Cardiac muscle cell (in vitro differentiated cells and primary cell): ENCODE measurements at regions not wholly inside any gene's neighbourhood (a gene's known extent, or its start where the extent isn't known, plus 50 kb on each side); places are given as distances from the start of the nearest gene placed in this dataset.
A peak's percentile ranks its signal among the peaks of the same experiment; 100 is the strongest.

Source experiments
- DNase-seq, 2 donors: peaks; one replicate each; pipeline versions ENCODE4 v3.0.0 to v3.0.0-alpha.2; 2010 to 2017; ENCODE audit warnings: low read depth in 1 of 2, low spot score in 1 of 2
- H3K27ac ChIP-seq: fragments of 200-600 bp; sonication (generic); 2 replicates; pipeline ENCODE4 v1.5.1; 2016
- H3K27me3 ChIP-seq: fragments of 200-600 bp; sonication (generic); 2 replicates; pipeline ENCODE4 v1.6.0; 2016; ENCODE audit warnings: control low read depth
- H3K36me3 ChIP-seq: fragments of 200-600 bp; sonication (generic); 2 replicates; pipeline ENCODE4 v1.5.1; 2016; ENCODE audit warnings: control low read depth
- H3K4me1 ChIP-seq: fragments of 200-600 bp; sonication (generic); 2 replicates; pipeline ENCODE4 v1.8.1; 2017; ENCODE audit warnings: low read depth, mild to moderate bottlenecking, mixed run types
- H3K4me3 ChIP-seq: fragments of 200-600 bp; sonication (generic); 2 replicates; pipeline ENCODE4 v1.5.1; 2016; ENCODE audit warnings: mild to moderate bottlenecking
- H3K9me3 ChIP-seq: fragments of 200-600 bp; sonication (generic); 2 replicates; pipeline ENCODE4 v1.5.1; 2017; ENCODE audit warnings: low read depth, mild to moderate bottlenecking, control low read depth
- TF ChIP-seq, protein P1 (sequence below): IDR thresholded peaks from 2 replicates; pipeline ENCODE4 v1.5.1; 2012; ENCODE audit warnings: low read depth, mild to moderate bottlenecking, low read length

DNA sequence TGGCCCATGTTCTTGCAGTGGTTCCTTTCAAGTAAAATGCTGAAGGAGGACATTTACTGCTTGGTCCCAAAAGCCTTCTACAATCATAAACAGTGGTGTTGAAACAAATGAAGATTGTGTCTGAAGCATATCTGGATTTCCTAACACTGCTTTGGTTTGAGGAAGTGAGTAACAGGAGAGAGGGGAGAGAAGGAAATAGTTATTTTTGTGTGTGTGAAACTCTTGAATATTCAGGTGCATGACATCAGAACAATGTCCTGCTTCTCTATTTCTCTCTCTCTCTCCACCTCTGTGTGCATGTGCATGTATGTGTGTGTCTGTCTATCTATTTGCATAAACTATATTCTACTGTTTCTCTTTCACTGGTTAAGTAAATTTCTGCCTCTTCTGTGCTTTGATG, 61.4 kb upstream of the TNFSF18 start:
- TF ChIP-seq, protein P1, sequence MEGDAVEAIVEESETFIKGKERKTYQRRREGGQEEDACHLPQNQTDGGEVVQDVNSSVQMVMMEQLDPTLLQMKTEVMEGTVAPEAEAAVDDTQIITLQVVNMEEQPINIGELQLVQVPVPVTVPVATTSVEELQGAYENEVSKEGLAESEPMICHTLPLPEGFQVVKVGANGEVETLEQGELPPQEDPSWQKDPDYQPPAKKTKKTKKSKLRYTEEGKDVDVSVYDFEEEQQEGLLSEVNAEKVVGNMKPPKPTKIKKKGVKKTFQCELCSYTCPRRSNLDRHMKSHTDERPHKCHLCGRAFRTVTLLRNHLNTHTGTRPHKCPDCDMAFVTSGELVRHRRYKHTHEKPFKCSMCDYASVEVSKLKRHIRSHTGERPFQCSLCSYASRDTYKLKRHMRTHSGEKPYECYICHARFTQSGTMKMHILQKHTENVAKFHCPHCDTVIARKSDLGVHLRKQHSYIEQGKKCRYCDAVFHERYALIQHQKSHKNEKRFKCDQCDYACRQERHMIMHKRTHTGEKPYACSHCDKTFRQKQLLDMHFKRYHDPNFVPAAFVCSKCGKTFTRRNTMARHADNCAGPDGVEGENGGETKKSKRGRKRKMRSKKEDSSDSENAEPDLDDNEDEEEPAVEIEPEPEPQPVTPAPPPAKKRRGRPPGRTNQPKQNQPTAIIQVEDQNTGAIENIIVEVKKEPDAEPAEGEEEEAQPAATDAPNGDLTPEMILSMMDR, result no peak
- Histone ChIP-seq H3K4me3 (no peak overlapping the region), H3K36me3 (no peaks in the 10 kb centered on the region), H3K9me3 (no peaks in the 10 kb centered on the region), H3K27ac (no peak overlapping the region), H3K27me3 (no peaks in the 10 kb centered on the region), H3K4me1 (no peaks in the 10 kb centered on the region)
- peak in 1 of 2 donors; percentile 71 for DNase-seq

DNA sequence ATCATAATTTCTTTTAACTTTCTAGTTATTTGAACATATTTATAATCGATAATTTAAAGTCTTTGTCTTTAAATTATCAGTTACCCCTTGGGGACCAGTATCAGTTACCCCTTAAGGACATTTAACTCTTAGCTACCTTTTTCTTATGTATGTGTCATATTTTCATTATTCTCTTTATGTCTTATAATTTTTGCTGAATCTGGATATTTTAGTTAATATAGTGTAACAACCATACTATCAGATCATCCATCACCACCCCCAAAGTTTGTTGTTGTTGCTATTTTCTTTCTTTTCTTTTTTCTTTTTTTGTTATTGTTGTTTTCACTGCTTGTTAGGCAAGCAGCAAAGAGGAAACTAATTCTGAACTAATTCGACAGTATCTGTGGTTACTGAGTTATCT, 57.0 kb upstream of the TNFSF18 start:
- no peaks in the 10 kb centered on the region for H3K36me3 ChIP-seq
- no peaks in the 10 kb centered on the region for H3K4me1 ChIP-seq
- no peak overlapping the region for H3K4me3 ChIP-seq
- H3K27ac ChIP-seq, result no peak overlapping the region
- DNase-seq, result no peak
- no peaks in the 10 kb centered on the region for H3K9me3 ChIP-seq
- TF ChIP-seq, protein P1, result no peak
- no peaks in the 10 kb centered on the region for H3K27me3 ChIP-seq

DNA sequence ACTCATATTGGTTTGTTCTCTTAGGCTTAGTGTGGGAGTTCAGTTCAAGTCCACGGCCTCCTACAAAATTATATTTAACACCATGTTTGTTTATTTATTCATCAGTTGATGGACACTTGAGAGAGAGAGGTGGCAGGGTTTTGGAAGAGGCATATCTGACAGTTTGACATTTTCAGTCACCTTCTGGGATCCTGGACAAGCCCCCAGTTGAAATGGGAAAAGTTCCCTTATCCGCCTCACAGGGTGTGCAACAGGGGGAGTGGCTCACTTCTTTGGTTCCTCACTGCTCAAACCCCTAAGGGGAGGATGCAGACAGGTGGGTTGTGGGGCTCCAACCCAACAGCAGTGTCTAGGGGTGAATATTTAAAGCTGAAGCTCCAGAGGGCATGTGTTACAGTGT, 52.3 kb upstream of the TNFSF18 start:
- H3K9me3 ChIP-seq, result no peaks in the 10 kb centered on the region
- no peaks in the 10 kb centered on the region for H3K36me3 ChIP-seq
- H3K4me1 ChIP-seq, result no peaks in the 10 kb centered on the region
- TF ChIP-seq, protein P1, result no peak
- H3K27ac ChIP-seq, result no peak overlapping the region
- no peak overlapping the region for H3K4me3 ChIP-seq
- H3K27me3 ChIP-seq, result no peaks in the 10 kb centered on the region
- no peak for DNase-seq

DNA sequence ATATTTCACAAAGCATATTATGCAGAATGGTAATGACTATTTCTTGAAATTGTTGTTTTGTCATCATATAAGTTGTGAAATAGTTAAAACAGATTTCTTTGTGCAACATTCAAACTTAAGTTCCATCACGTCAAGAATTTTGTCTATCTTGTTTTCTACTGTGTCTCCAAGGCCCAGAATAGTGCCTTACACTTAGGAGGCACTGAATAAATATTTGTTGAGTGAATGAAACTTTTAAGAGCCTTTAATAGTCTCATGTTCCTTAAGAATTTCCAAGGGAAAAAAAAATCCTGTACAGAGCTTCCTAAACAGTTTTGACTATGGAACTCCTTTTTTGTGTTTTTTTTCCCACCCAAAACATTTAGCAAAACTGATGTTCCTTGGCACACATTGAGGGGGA, 50.8 kb upstream of the TNFSF18 start:
- Histone ChIP-seq H3K9me3 (no peaks in the 10 kb centered on the region), H3K4me3 (no peak overlapping the region), H3K36me3 (no peaks in the 10 kb centered on the region), H3K4me1 (no peaks in the 10 kb centered on the region), H3K27ac (no peak overlapping the region), H3K27me3 (no peaks in the 10 kb centered on the region)
- DNase-seq, result no peak
- TF ChIP-seq, protein P1, result no peak

DNA sequence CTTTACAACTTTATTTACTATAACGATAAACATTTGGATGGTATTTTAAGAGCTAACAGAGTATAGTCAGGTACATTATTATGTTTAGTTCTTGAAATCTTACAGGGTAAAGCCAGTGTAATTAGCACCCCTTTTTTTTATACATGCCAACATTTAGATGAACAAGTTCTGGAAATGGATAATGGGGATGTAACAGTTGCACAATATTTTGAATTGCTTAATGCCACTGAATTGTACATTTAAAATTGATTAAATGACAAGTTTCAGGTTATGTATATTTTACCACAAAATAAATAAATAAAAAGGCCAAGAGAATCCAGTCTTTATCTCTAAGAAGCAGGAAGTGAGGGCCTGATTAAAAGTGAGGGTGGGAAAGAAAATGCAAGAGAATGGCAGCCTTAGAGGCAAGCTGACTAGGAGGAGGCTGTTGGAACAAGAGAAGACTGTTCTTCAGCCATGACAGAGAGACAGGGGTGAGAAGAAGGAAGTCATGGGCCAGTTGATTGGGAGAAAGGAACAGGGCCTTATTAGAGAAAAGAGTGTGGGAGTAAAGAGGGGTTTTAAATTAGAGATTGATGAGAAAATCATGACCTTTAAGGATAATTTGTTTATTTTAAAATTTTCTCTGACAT, 49.9 kb upstream of the TNFSF18 start:
- Histone ChIP-seq H3K4me1 (no peaks in the 10 kb centered on the region), H3K36me3 (no peaks in the 10 kb centered on the region), H3K27me3 (no peaks in the 10 kb centered on the region), H3K9me3 (no peaks in the 10 kb centered on the region), H3K27ac (no peak overlapping the region), H3K4me3 (no peak overlapping the region)
- no peak for DNase-seq
- TF ChIP-seq, protein P1, result no peak
